K562 (cell line): ENCODE measurements at regions not wholly inside any gene's neighbourhood (a gene's known extent, or its start where the extent isn't known, plus 50 kb on each side); places are given as distances from the start of the nearest gene placed in this dataset.

ENCODE experiments used
- MXI1 ChIP-seq: IDR thresholded peaks from 2 replicates; pipeline ENCODE4 v1.6.1; 2011; ENCODE audit warnings: low read depth, mild to moderate bottlenecking, improper control_type of control experiment, low read length
- SAFB2 ChIP-seq: fragments of 200-400 bp; formaldehyde crosslinking; IDR thresholded peaks from 2 replicates; pipeline ENCODE4 v1.6.1; 2018; ENCODE audit warnings: borderline replicate concordance, low read length, low read depth, moderate library complexity; ENCODE audit not compliant: severe bottlenecking
- SMARCC2 ChIP-seq: fragments of 450-650 bp; IDR thresholded peaks from 2 replicates; pipeline ENCODE4 v1.6.1; 2017; ENCODE audit warnings: antibody characterized with exemption, moderate library complexity, mild to moderate bottlenecking, low read depth
- TEAD2 ChIP-seq: fragments of 450-650 bp; IDR thresholded peaks from 2 replicates; pipeline ENCODE4 v1.6.1; 2016; ENCODE audit warnings: missing genetic modification characterization, control low read depth, missing compliant biosample characterization
- ZFP91 ChIP-seq: sonication (generic); formaldehyde crosslinking; IDR thresholded peaks from 2 replicates; pipeline ENCODE4 v1.8.0; 2022; ENCODE audit warnings: mild to moderate bottlenecking, missing genetic modification reagents
- TF ChIP-seq, protein P1 (sequence below): fragments of 450-650 bp; formaldehyde crosslinking; IDR thresholded peaks from 2 replicates; pipeline ENCODE4 v1.4.0; 2020; ENCODE audit warnings: mild to moderate bottlenecking, mixed read lengths
- TF ChIP-seq, protein P2 (sequence below): fragments of 450-650 bp; IDR thresholded peaks from 2 replicates; pipeline ENCODE4 v1.6.1; 2016; ENCODE audit warnings: missing biosample characterization, missing genetic modification characterization

GRCh38 chr4:17288151-17288550 is 223.7 kb downstream of the QDPR start:
- TF ChIP-seq TEAD2 (tag), result no peak
- TF ChIP-seq, protein P1, sequence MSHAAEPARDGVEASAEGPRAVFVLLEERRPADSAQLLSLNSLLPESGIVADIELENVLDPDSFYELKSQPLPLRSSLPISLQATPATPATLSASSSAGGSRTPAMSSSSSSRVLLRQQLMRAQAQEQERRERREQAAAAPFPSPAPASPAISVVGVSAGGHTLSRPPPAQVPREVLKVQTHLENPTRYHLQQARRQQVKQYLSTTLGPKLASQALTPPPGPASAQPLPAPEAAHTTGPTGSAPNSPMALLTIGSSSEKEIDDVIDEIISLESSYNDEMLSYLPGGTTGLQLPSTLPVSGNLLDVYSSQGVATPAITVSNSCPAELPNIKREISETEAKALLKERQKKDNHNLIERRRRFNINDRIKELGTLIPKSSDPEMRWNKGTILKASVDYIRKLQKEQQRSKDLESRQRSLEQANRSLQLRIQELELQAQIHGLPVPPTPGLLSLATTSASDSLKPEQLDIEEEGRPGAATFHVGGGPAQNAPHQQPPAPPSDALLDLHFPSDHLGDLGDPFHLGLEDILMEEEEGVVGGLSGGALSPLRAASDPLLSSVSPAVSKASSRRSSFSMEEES, result no peak
- TF ChIP-seq SMARCC2, result no peak
- TF ChIP-seq, protein P2, sequence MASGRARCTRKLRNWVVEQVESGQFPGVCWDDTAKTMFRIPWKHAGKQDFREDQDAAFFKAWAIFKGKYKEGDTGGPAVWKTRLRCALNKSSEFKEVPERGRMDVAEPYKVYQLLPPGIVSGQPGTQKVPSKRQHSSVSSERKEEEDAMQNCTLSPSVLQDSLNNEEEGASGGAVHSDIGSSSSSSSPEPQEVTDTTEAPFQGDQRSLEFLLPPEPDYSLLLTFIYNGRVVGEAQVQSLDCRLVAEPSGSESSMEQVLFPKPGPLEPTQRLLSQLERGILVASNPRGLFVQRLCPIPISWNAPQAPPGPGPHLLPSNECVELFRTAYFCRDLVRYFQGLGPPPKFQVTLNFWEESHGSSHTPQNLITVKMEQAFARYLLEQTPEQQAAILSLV (tag), result no peak
- TF ChIP-seq ZFP91 (CRISPR knock-in tag), result no peak
- TF ChIP-seq MXI1, result no peak
- no peak for TF ChIP-seq SAFB2
